Ishikawa (cell line): ENCODE measurements at regions not wholly inside any gene's neighbourhood (a gene's known extent, or its start where the extent isn't known, plus 50 kb on each side); places are given as distances from the start of the nearest gene placed in this dataset.

ENCODE experiments used
- CEBPB ChIP-seq: IDR thresholded peaks from 2 replicates; pipeline ENCODE4 v1.6.1; 2012
- CREB1 ChIP-seq: IDR thresholded peaks from 2 replicates; pipeline ENCODE4 v1.6.1; 2012; ENCODE audit warnings: low read depth
- EGR1 ChIP-seq: IDR thresholded peaks from 2 replicates; pipeline ENCODE4 v1.6.1; 2012
- EP300 ChIP-seq: IDR thresholded peaks from 2 replicates; pipeline ENCODE4 v1.6.1; 2012; ENCODE audit warnings: borderline replicate concordance
- NFIC ChIP-seq: IDR thresholded peaks from 2 replicates; pipeline ENCODE4 v1.6.1; 2012
- RAD21 ChIP-seq: IDR thresholded peaks from 2 replicates; pipeline ENCODE4 v1.6.1; 2012; ENCODE audit warnings: low read depth
- TAF1 ChIP-seq: IDR thresholded peaks from 2 replicates; pipeline ENCODE4 v1.6.1; 2012; ENCODE audit warnings: low read depth, mild to moderate bottlenecking
- YY1 ChIP-seq: IDR thresholded peaks from 2 replicates; pipeline ENCODE4 v1.6.1; 2012; ENCODE audit warnings: low read depth
- ZBTB7A ChIP-seq: IDR thresholded peaks from 2 replicates; pipeline ENCODE4 v1.6.1; 2012; ENCODE audit warnings: low read depth
- TF ChIP-seq, protein P1 (sequence below): IDR thresholded peaks from 2 replicates; pipeline ENCODE4 v1.6.1; 2012

GRCh38 chr4:164345756-164346155 is 408.2 kb upstream of the SMIM31 start:
- no peak for TF ChIP-seq EGR1
- no peak for TF ChIP-seq CREB1
- no peak for TF ChIP-seq TAF1
- no peak for TF ChIP-seq YY1
- TF ChIP-seq, protein P1, sequence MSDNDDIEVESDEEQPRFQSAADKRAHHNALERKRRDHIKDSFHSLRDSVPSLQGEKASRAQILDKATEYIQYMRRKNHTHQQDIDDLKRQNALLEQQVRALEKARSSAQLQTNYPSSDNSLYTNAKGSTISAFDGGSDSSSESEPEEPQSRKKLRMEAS: no peak
- no peak for TF ChIP-seq EP300
- TF ChIP-seq CEBPB: no peak
- TF ChIP-seq NFIC: no peak
- TF ChIP-seq ZBTB7A: no peak
- no peak for TF ChIP-seq RAD21
